Karpas-422 (cell line): ENCODE measurements at regions not wholly inside any gene's neighbourhood (a gene's known extent, or its start where the extent isn't known, plus 50 kb on each side); places are given as distances from the start of the nearest gene placed in this dataset.

Source experiments
- DNase-seq: peaks from one replicate; pipeline ENCODE4 v3.0.0-alpha.2; 2015
- H2AFZ ChIP-seq: fragments of 200-600 bp; sonication (generic); 2 replicates; pipeline ENCODE4 v1.6.1; 2014; ENCODE audit warnings: antibody characterized with exemption, low read length, mixed read lengths
- H3K27ac ChIP-seq: fragments of 200-600 bp; sonication (generic); 2 replicates; pipeline ENCODE4 v1.5.1; 2014; ENCODE audit warnings: mild to moderate bottlenecking, low read length, moderate library complexity
- H3K27me3 ChIP-seq: fragments of 200-600 bp; sonication (generic); 2 replicates; pipeline ENCODE4 v1.6.1; 2014; ENCODE audit warnings: low read length, mixed read lengths
- H3K36me3 ChIP-seq: fragments of 200-600 bp; sonication (generic); 2 replicates; pipeline ENCODE4 v1.6.1; 2014; ENCODE audit warnings: low read length, mixed read lengths; ENCODE audit not compliant: insufficient read depth
- H3K4me1 ChIP-seq: fragments of 200-600 bp; sonication (generic); 2 replicates; pipeline ENCODE4 v1.6.1; 2014; ENCODE audit warnings: mild to moderate bottlenecking, low read length, mixed read lengths
- H3K4me2 ChIP-seq: fragments of 200-600 bp; sonication (generic); 2 replicates; pipeline ENCODE4 v1.6.1; 2014; ENCODE audit warnings: low read length, low read depth, mild to moderate bottlenecking; ENCODE audit not compliant: poor library complexity, severe bottlenecking
- H3K4me3 ChIP-seq: fragments of 200-600 bp; sonication (generic); 2 replicates; pipeline ENCODE4 v1.5.1; 2014; ENCODE audit warnings: mild to moderate bottlenecking, antibody characterized with exemption, low read length, mixed read lengths
- H3K79me2 ChIP-seq: fragments of 200-600 bp; sonication (generic); 2 replicates; pipeline ENCODE4 v1.6.1; 2014; ENCODE audit warnings: mild to moderate bottlenecking, low read length, mixed read lengths
- H3K9ac ChIP-seq: fragments of 200-600 bp; sonication (generic); 2 replicates; pipeline ENCODE4 v1.6.0; 2014; ENCODE audit warnings: low read length
- H3K9me2 ChIP-seq: fragments of 200-600 bp; sonication (generic), shearing (Covaris generic); replicated peaks from 2 replicates; pipeline ENCODE4 v1.6.0; 2014; ENCODE audit warnings: mild to moderate bottlenecking, low read length, moderate library complexity; ENCODE audit not compliant: insufficient read depth
- H3K9me3 ChIP-seq: fragments of 300-700, 200-600 bp; sonication (generic); 2 replicates; pipeline ENCODE4 v1.6.1; 2014; ENCODE audit warnings: low read length, mixed read lengths
- H4K20me1 ChIP-seq: fragments of 200-600 bp; sonication (generic); 2 replicates; pipeline ENCODE4 v1.6.1; 2014; ENCODE audit warnings: mild to moderate bottlenecking, antibody characterized with exemption, low read length, low read depth; ENCODE audit not compliant: insufficient read depth

DNA sequence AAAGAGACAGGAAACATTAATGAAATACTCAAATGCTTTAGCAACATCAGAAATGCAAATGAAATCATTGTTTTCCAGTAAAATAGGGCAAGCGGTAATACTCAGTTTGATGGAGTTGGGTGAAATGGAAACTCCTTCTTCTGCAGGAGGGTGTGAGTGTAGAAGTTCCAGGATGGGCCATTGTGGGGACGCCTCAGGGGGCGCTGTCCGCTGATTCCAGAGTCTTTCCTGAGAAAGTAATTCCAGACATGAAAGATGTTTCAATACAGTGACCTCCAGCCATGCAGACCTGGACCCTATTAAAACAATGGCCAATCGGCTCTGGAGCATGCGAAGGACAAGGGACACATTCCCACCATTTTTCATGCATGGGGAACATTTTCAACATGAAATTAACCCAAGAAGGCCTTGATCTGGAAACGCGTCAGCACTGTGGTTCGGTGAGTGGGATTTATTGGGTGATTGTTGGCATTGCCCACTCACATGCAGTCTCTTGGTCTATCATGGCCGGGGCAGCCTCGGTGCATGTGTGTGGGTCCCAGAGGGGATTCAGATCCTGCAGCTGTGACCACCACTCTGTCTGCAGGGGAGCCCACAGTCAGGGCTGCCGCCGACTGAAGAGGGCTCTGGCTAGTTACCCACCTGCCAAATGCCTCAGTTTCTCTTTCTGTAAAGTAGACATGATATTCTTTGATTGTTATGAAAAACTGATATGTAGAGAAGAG is 132.6 kb upstream of the IRX4 start:
- Histone ChIP-seq H3K4me1 (no peaks in the 10 kb centered on the region), H3K4me2 (no peak overlapping the region), H2AFZ (no peak overlapping the region), H3K4me3 (no peak overlapping the region), H3K27me3 (no peaks in the 10 kb centered on the region), H3K9me3 (no peaks in the 10 kb centered on the region), H3K27ac (no peak overlapping the region), H3K36me3 (no peaks in the 10 kb centered on the region), H4K20me1 (no peaks in the 10 kb centered on the region), H3K9me2 (no peaks in the 10 kb centered on the region), H3K9ac (no peak overlapping the region), H3K79me2 (no peaks in the 10 kb centered on the region)
- DNase-seq, result no peak

DNA sequence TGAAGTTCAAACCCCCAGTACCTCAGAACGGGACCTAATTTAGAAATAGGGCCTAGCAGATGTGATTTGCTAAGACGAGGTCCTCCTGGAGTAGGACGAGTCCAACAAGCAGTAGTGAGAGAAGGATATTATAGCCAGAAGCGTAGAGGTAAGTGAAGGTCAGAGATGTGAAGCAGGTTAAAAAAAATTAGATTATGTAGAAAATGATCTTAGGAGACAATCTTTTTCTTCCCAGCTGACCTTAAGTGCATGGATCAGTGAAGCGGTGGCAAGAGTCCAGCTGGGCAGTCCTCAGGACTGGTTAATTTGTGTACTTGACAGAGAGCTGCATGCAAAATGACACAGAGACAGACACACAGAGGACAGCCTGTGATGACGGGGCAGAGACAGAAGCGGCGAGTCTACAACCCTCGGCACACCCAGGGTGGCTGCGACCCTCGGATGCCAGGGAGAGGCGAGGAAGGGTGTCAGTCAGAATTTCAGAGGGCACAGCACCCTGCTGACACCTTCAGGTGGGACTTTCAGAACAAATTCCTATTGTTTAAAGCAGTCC is 131.4 kb upstream of the IRX4 start:
- no peak for DNase-seq
- Histone ChIP-seq H3K9me3 (no peaks in the 10 kb centered on the region), H3K79me2 (no peaks in the 10 kb centered on the region), H3K9me2 (no peaks in the 10 kb centered on the region), H3K4me1 (no peaks in the 10 kb centered on the region), H3K9ac (no peak overlapping the region), H2AFZ (no peak overlapping the region), H3K4me3 (no peak overlapping the region), H4K20me1 (no peaks in the 10 kb centered on the region), H3K36me3 (no peaks in the 10 kb centered on the region), H3K4me2 (no peak overlapping the region), H3K27ac (no peak overlapping the region), H3K27me3 (no peaks in the 10 kb centered on the region)

DNA sequence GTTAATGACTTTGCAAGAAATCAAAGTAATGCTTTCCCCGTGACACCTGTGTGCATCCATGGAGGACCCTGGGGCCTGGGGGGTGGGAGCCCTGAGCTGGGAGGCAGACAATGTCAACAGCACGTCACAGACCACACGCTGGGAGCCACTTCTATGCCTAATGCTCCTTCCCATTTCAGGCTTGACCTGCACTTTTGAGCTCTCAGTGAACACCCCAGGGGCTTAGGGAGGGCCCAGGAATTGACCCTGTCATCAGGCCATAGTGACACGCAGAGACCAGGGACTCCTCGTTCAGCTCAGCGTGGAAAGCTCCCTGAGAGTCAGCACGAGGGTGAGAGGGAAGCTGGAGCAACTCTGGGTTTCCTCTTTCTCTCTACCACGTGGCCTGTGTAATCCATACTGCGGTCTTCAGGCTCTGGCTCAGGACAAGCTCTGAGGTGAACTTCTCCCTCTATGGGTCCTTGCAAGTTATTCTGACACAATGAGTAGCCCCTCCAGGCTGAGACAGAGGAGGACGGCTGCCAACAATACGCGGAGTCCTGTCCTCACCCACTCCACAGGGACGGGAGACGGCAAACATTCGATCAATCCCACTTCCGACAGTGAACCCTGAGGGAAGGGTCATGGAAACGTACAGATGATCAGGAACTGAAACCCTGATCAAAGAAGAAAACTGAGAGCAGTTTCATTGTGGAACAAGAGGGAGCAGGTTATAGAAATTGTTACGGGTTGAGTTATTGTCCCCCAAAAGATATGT is 130.8 kb upstream of the IRX4 start:
- H3K9me3 ChIP-seq, result no peaks in the 10 kb centered on the region
- no peaks in the 10 kb centered on the region for H3K36me3 ChIP-seq
- H3K27me3 ChIP-seq, result no peaks in the 10 kb centered on the region
- no peaks in the 10 kb centered on the region for H3K9me2 ChIP-seq
- H2AFZ ChIP-seq, result no peak overlapping the region
- no peak for DNase-seq
- H4K20me1 ChIP-seq, result no peaks in the 10 kb centered on the region
- no peak overlapping the region for H3K4me2 ChIP-seq
- H3K79me2 ChIP-seq, result no peaks in the 10 kb centered on the region
- H3K4me1 ChIP-seq, result no peaks in the 10 kb centered on the region
- no peak overlapping the region for H3K27ac ChIP-seq
- no peak overlapping the region for H3K9ac ChIP-seq
- no peak overlapping the region for H3K4me3 ChIP-seq

DNA sequence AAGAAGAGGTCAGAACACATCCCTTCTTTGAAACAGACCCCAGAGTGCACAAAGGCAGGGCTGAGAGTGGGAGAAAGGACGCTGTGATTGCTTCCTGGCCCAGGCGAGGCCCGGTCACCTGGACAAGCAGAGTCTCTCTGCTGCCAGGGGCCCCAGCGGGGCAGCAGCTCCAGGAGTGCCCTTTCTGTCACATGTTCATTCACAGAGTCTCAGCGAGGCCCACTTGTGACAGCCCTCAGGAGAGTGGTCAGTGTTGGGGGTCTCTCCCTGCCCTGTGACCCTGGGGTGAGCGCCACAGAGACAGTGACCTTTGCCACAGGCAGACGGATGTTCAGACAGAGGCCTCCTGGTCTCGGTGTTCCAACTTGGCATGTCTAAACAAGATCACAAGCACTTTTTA is 130.2 kb upstream of the IRX4 start:
- no peaks in the 10 kb centered on the region for H3K4me1 ChIP-seq
- H3K4me3 ChIP-seq, result no peak overlapping the region
- H3K9me2 ChIP-seq, result no peaks in the 10 kb centered on the region
- H3K27ac ChIP-seq, result no peak overlapping the region
- H3K36me3 ChIP-seq, result no peaks in the 10 kb centered on the region
- DNase-seq, result no peak
- no peak overlapping the region for H3K9ac ChIP-seq
- H3K79me2 ChIP-seq, result no peaks in the 10 kb centered on the region
- no peak overlapping the region for H2AFZ ChIP-seq
- no peaks in the 10 kb centered on the region for H4K20me1 ChIP-seq
- H3K9me3 ChIP-seq, result no peaks in the 10 kb centered on the region
- no peaks in the 10 kb centered on the region for H3K27me3 ChIP-seq
- no peak overlapping the region for H3K4me2 ChIP-seq

DNA sequence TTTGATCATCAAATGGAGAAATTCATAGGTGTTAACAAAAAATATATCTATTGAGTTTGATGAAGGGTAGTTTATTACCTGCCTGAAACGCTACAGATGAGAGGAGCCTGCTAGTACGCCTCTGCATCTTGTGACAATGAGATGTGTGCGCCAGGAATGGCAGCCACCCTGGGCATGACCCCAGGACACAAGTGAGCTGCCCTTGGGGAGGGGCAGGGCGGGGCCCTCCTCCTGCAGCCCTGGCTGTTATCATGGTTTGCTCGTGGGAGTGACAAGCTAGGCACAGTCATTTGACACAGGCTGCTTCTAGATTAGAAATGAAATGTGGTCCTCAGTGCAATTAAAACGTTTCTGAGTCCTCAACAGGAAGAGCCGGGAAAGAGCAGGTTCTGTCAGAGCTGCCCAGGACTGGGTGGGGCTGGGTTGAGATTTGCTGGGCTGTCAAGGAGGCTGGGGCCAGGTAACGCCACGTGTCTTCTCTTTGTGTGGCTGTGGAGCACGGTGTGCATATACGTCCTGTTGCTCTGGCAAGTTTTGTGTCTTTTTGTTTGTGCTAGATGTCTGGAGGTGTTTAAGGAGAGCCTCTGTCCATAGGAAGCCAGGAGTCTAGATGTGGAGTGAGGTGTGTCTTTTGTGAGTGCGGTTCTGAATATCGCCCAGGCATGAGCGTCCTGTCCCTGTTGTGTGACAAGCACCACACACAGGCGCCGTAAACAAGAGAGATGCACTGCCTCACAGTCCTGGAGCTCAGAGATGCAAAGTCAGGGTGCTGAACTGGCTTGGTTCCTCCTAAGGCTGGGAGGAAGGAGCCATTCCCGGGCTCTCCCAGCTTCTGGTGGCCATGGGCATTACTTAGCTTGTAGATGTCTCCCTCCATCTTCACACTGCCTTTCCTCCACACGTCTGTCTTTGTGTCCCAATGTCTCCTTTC is 129.0 kb upstream of the IRX4 start:
- Histone ChIP-seq H3K9ac (no peak overlapping the region), H3K27ac (no peak overlapping the region), H3K9me3 (no peaks in the 10 kb centered on the region), H3K4me2 (no peak overlapping the region), H3K9me2 (no peaks in the 10 kb centered on the region), H3K36me3 (no peaks in the 10 kb centered on the region), H4K20me1 (no peaks in the 10 kb centered on the region), H2AFZ (no peak overlapping the region), H3K4me1 (no peaks in the 10 kb centered on the region), H3K27me3 (no peaks in the 10 kb centered on the region), H3K79me2 (no peaks in the 10 kb centered on the region), H3K4me3 (no peak overlapping the region)
- DNase-seq, result no peak

DNA sequence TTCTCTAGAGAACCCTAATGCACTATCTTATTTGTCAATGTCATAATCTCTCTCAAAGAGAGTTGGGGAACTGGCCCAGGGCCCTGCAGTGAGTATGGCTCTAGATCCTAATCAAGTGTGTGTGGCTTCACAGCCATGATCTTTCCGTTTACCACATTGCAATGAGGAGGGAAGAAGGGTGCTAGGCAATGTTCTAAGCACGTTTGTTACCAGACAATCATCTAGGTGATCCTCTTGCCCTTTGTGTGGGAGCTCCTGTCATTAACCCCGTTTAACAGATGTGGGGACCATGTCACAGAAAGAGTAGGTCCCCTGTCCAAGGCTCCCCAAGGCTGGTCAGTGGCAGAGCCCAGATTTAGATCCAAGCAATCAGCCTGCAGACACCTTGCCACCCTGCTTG is 128.2 kb upstream of the IRX4 start:
- H3K9me3 ChIP-seq, result no peaks in the 10 kb centered on the region
- H3K27ac ChIP-seq, result no peak overlapping the region

DNA sequence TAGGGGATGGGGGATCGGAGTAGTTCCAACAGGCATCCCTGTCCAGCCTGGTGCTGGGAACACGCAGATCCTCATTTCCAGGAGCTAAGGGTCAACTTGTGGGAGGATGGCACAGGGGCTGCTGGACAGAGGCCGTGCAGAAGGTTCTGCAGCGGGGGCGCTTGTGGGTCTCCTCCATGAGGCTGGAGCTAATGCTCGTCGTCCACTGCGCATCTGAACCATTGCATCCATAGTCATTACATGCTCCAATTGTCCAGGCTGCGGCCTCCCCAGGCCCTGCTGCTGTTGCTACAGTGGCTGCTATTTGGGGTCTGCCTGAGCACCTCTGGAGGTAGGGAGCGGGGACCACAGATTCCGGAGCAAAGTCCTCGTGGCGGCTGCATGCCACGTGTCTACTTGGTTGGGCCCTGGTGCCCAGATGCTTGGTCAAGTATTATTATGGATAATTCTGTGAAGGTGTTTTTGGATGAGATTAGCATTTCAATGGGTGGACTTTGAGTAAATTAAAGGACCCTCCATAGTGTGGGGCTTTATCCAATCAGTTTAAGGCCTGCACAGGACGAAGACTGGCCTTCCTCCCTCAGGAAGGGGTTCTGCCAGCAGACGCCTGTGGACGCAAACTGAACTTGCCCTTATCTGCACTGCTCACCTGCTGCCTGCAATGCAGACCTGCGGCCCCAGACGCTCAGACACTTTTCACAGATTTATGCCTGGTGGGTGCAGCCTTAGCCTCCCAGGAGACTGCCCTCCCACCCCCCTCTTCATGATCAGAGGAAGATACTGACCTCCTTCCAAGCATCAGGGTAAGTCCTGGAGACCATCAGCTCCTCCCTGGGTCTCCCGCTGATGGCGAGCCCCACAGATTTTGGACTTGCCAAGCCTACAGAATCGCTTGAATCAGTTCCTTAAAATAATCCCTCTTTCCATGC is 127.5 kb upstream of the IRX4 start:
- Histone ChIP-seq H3K79me2 (no peaks in the 10 kb centered on the region), H3K27ac (no peak overlapping the region), H3K27me3 (no peaks in the 10 kb centered on the region), H3K4me3 (no peak overlapping the region), H3K4me2 (no peak overlapping the region), H3K9me3 (no peaks in the 10 kb centered on the region), H3K9me2 (no peaks in the 10 kb centered on the region), H4K20me1 (no peaks in the 10 kb centered on the region), H3K9ac (no peak overlapping the region), H2AFZ (no peak overlapping the region), H3K4me1 (no peaks in the 10 kb centered on the region), H3K36me3 (no peaks in the 10 kb centered on the region)
- no peak for DNase-seq

More for the DNA sequence above, 128.2 kb upstream of the IRX4 start:
- Histone ChIP-seq H3K4me3 (no peak overlapping the region), H2AFZ (no peak overlapping the region), H3K27me3 (no peaks in the 10 kb centered on the region), H3K4me2 (no peak overlapping the region), H3K4me1 (no peaks in the 10 kb centered on the region), H3K9ac (no peak overlapping the region), H4K20me1 (no peaks in the 10 kb centered on the region), H3K79me2 (no peaks in the 10 kb centered on the region), H3K9me2 (no peaks in the 10 kb centered on the region), H3K36me3 (no peaks in the 10 kb centered on the region)
- no peak for DNase-seq
